A549 (cell line): ENCODE measurements at regions not wholly inside any gene's neighbourhood (a gene's known extent, or its start where the extent isn't known, plus 50 kb on each side); places are given as distances from the start of the nearest gene placed in this dataset.

Experiments used
- EP300 ChIP-seq, 2 experiments: fragments of >200 bp; sonication (Bioruptor Twin); formaldehyde crosslinking; IDR thresholded peaks; 2 replicates in 1 of 2; 3 replicates in 1 of 2; pipeline ENCODE4 v1.6.1; 2016 to 2017
- HDAC2 ChIP-seq: fragments of 200-600 bp; sonication (generic); IDR thresholded peaks from 2 replicates; pipeline ENCODE4 v1.6.1; 2016
- POLR2A ChIP-seq: IDR thresholded peaks from 2 replicates; pipeline ENCODE4 v1.6.1; 2012; ENCODE audit warnings: mild to moderate bottlenecking, low read length
- ZSCAN20 ChIP-seq: fragments of 250-450 bp; sonication (Bioruptor Pico); IDR thresholded peaks from 2 replicates; pipeline ENCODE4 v1.8.0; 2022; ENCODE audit warnings: mild to moderate bottlenecking, moderate library complexity
- TF ChIP-seq, protein P1 (sequence below): fragments of >200 bp; sonication (Bioruptor Twin); formaldehyde crosslinking; IDR thresholded peaks from 3 replicates; pipeline ENCODE4 v1.5.1; 2016
- TF ChIP-seq, protein P2 (sequence below): IDR thresholded peaks from 2 replicates; pipeline ENCODE4 v1.6.1; 2012
- TF ChIP-seq, protein P3 (sequence below): fragments of 150-350 bp; IDR thresholded peaks from 2 replicates; pipeline ENCODE4 v1.6.1; 2014; ENCODE audit warnings: low read depth, mild to moderate bottlenecking, low read length

DNA sequence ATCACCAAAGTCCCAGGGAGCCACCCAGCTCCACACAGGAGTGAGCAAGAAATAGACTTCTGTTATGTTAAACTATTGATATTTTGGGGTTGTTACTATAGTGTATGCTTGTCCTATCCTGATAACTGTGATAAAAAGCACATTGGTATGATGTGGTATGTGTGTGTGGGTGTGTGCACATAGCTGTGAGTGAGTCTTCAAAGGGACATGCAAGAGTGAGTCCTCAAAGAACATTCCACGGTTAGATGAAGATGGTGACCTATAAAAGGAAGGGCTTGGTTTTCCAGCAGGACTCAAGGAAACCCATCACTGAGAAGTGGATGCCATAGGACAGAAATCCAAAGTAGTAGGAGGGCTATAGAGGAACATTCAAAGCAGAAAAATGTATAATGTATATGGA lies 342.9 kb downstream of the TSN start:
- TF ChIP-seq, protein P1, sequence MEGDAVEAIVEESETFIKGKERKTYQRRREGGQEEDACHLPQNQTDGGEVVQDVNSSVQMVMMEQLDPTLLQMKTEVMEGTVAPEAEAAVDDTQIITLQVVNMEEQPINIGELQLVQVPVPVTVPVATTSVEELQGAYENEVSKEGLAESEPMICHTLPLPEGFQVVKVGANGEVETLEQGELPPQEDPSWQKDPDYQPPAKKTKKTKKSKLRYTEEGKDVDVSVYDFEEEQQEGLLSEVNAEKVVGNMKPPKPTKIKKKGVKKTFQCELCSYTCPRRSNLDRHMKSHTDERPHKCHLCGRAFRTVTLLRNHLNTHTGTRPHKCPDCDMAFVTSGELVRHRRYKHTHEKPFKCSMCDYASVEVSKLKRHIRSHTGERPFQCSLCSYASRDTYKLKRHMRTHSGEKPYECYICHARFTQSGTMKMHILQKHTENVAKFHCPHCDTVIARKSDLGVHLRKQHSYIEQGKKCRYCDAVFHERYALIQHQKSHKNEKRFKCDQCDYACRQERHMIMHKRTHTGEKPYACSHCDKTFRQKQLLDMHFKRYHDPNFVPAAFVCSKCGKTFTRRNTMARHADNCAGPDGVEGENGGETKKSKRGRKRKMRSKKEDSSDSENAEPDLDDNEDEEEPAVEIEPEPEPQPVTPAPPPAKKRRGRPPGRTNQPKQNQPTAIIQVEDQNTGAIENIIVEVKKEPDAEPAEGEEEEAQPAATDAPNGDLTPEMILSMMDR = no peak
- TF ChIP-seq EP300 (IDR thresholded peaks at IDR 0.05) (no peak), HDAC2 (no peak), POLR2A (no peak), ZSCAN20 (CRISPR knock-in tag) (no peak)
- TF ChIP-seq, protein P2, sequence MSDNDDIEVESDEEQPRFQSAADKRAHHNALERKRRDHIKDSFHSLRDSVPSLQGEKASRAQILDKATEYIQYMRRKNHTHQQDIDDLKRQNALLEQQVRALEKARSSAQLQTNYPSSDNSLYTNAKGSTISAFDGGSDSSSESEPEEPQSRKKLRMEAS = no peak
- TF ChIP-seq, protein P3, sequence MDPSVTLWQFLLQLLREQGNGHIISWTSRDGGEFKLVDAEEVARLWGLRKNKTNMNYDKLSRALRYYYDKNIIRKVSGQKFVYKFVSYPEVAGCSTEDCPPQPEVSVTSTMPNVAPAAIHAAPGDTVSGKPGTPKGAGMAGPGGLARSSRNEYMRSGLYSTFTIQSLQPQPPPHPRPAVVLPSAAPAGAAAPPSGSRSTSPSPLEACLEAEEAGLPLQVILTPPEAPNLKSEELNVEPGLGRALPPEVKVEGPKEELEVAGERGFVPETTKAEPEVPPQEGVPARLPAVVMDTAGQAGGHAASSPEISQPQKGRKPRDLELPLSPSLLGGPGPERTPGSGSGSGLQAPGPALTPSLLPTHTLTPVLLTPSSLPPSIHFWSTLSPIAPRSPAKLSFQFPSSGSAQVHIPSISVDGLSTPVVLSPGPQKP = no peak
